ENCODE measurements at regions not wholly inside any gene's neighbourhood (a gene's known extent, or its start where the extent isn't known, plus 50 kb on each side); places are given as distances from the start of the nearest gene placed in this dataset.

DNA sequence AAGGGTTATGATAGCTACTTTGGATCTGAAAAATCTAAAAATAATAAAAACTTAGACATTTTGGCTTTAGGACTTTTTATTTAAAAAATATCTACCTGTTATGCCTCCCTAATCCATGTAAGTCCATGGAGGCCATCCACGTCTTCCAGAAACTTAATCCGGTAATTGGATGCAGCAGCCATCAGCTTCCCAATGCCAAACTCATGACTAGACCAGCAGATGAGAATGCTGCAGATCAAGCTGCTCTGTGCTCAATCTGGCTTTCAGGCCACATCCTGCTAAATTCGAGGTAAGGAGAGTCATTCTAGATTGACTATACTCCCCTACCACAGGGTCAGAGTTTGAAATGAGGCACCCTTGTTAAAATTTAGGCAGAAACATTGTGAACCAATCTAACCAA lies 168.5 kb upstream of the TCERG1L start:
- Histone ChIP-seq H3K27ac (ENCODE audit: low read length) (no peak overlapping the region), H3K4me3 (ENCODE audit: low read length) (no peak overlapping the region), H2AFZ (ENCODE audit: low read depth, low read length) (no peak overlapping the region), H3K9me2 (ENCODE audit: insufficient read depth, low read length) (no peaks in the 10 kb centered on the region), H3F3A (ENCODE audit: insufficient read depth, low read length, poor library complexity, severe bottlenecking) (no peaks in the 10 kb centered on the region), H3K4me2 (ENCODE audit: low read length) (no peak overlapping the region), H3K27me3 (ENCODE audit: insufficient read depth, low read depth, low read length) (no peaks in the 10 kb centered on the region), H4K20me1 (ENCODE audit: insufficient read depth) (no peaks in the 10 kb centered on the region), H3K36me3 (ENCODE audit: insufficient read depth, low read length) (no peaks in the 10 kb centered on the region), H3K79me2 (replicated peaks; ENCODE audit: insufficient read depth, low read length) (no peaks in the 10 kb centered on the region), H3K9ac (ENCODE audit: low read length) (no peak overlapping the region), H3K9me3 (ENCODE audit: low read length) (no peaks in the 10 kb centered on the region)
- TF ChIP-seq TAF1 (IDR thresholded peaks at IDR 0.05; ENCODE audit: low read depth) (no peak), REST (IDR thresholded peaks at IDR 0.05; ENCODE audit: borderline replicate concordance) (no peak), RAD21 (conservative IDR thresholded peaks at IDR 0.05) (no peak), EP300 (conservative IDR thresholded peaks at IDR 0.05; ENCODE audit: poor library complexity, severe bottlenecking) (no peak), SMC3 (conservative IDR thresholded peaks at IDR 0.05; ENCODE audit: poor library complexity) (no peak), MXI1 (conservative IDR thresholded peaks at IDR 0.05; ENCODE audit: poor library complexity, severe bottlenecking) (no peak), EZH2 (IDR thresholded peaks at IDR 0.05; ENCODE audit: borderline replicate concordance, insufficient read depth, low read length, poor library complexity, severe bottlenecking) (no peak), POLR2AphosphoS5 (IDR thresholded peaks at IDR 0.05) (no peak)
- TF ChIP-seq, protein P1, sequence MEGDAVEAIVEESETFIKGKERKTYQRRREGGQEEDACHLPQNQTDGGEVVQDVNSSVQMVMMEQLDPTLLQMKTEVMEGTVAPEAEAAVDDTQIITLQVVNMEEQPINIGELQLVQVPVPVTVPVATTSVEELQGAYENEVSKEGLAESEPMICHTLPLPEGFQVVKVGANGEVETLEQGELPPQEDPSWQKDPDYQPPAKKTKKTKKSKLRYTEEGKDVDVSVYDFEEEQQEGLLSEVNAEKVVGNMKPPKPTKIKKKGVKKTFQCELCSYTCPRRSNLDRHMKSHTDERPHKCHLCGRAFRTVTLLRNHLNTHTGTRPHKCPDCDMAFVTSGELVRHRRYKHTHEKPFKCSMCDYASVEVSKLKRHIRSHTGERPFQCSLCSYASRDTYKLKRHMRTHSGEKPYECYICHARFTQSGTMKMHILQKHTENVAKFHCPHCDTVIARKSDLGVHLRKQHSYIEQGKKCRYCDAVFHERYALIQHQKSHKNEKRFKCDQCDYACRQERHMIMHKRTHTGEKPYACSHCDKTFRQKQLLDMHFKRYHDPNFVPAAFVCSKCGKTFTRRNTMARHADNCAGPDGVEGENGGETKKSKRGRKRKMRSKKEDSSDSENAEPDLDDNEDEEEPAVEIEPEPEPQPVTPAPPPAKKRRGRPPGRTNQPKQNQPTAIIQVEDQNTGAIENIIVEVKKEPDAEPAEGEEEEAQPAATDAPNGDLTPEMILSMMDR (IDR thresholded peaks at IDR 0.05; ENCODE audit: poor library complexity, severe bottlenecking), result no peak

- Histone ChIP-seq H2AFZ (ENCODE audit: low read depth, low read length) (no peak overlapping the region), H3K4me3 (ENCODE audit: low read length) (no peak overlapping the region), H3K9me3 (ENCODE audit: low read length) (no peaks in the 10 kb centered on the region), H3K4me2 (ENCODE audit: low read length) (no peak overlapping the region), H3K27me3 (ENCODE audit: insufficient read depth, low read depth, low read length) (no peaks in the 10 kb centered on the region), H3K36me3 (ENCODE audit: insufficient read depth, low read length) (no peaks in the 10 kb centered on the region), H3K79me2 (replicated peaks; ENCODE audit: insufficient read depth, low read length) (no peaks in the 10 kb centered on the region), H4K20me1 (ENCODE audit: insufficient read depth) (no peaks in the 10 kb centered on the region), H3F3A (ENCODE audit: insufficient read depth, low read length, poor library complexity, severe bottlenecking) (no peaks in the 10 kb centered on the region), H3K27ac (ENCODE audit: low read length) (no peak overlapping the region), H3K9me2 (ENCODE audit: insufficient read depth, low read length) (no peaks in the 10 kb centered on the region), H3K9ac (ENCODE audit: low read length) (no peak overlapping the region)
- TF ChIP-seq RAD21 (conservative IDR thresholded peaks at IDR 0.05) (no peak), MXI1 (conservative IDR thresholded peaks at IDR 0.05; ENCODE audit: poor library complexity, severe bottlenecking) (no peak), EP300 (conservative IDR thresholded peaks at IDR 0.05; ENCODE audit: poor library complexity, severe bottlenecking) (no peak), EZH2 (IDR thresholded peaks at IDR 0.05; ENCODE audit: borderline replicate concordance, insufficient read depth, low read length, poor library complexity, severe bottlenecking) (no peak), REST (IDR thresholded peaks at IDR 0.05; ENCODE audit: borderline replicate concordance) (no peak), POLR2AphosphoS5 (IDR thresholded peaks at IDR 0.05) (no peak), TAF1 (IDR thresholded peaks at IDR 0.05; ENCODE audit: low read depth) (no peak), SMC3 (conservative IDR thresholded peaks at IDR 0.05; ENCODE audit: poor library complexity) (no peak)
- TF ChIP-seq, protein P1 (IDR thresholded peaks at IDR 0.05; ENCODE audit: poor library complexity, severe bottlenecking), result no peak
Observed at GRCh38 chr10:131480861-131481260, 169.3 kb upstream of the TCERG1L start.
